GM23338 (cell line): ENCODE measurements at regions not wholly inside any gene's neighbourhood (a gene's known extent, or its start where the extent isn't known, plus 50 kb on each side); places are given as distances from the start of the nearest gene placed in this dataset.

Source experiments
- ATAC-seq: fragments of 200-7000 bp; cut with Tn5 transposase; 3 replicates; pipeline ENCODE4 v1.9.1; 2020
- DNase-seq: peaks from one replicate; pipeline ENCODE4 v3.0.0-alpha.2; 2015; ENCODE audit warnings: low spot score
- H2AFZ ChIP-seq: fragments of 200-600 bp; sonication (generic); 2 replicates; pipeline ENCODE4 v1.8.0; 2016; ENCODE audit warnings: antibody characterized with exemption, mild to moderate bottlenecking, moderate library complexity
- H3F3A ChIP-seq: fragments of 200-600 bp; sonication (generic); replicated peaks from 2 replicates; pipeline ENCODE4 v1.8.0; 2017; ENCODE audit warnings: antibody characterized with exemption, mixed run types, low read depth
- H3K27ac ChIP-seq: fragments of 200-600 bp; sonication (generic); 2 replicates; pipeline ENCODE4 v1.6.1; 2016; ENCODE audit warnings: low read depth
- H3K27me3 ChIP-seq: fragments of 200-600 bp; sonication (generic); 2 replicates; pipeline ENCODE4 v1.8.0; 2016; ENCODE audit warnings: mild to moderate bottlenecking, mixed run types, moderate library complexity; ENCODE audit not compliant: insufficient read depth
- H3K36me3 ChIP-seq: fragments of 200-600 bp; sonication (generic); 2 replicates; pipeline ENCODE4 v1.8.0; 2016; ENCODE audit warnings: mild to moderate bottlenecking; ENCODE audit not compliant: insufficient read depth
- H3K4me1 ChIP-seq: fragments of 200-600 bp; sonication (generic); 2 replicates; pipeline ENCODE4 v1.8.0; 2016; ENCODE audit warnings: mild to moderate bottlenecking, moderate library complexity; ENCODE audit not compliant: insufficient read depth
- H3K4me2 ChIP-seq: fragments of 200-600 bp; sonication (generic); 2 replicates; pipeline ENCODE4 v1.7.1; 2017; ENCODE audit warnings: mixed run types
- H3K4me3 ChIP-seq: fragments of 200-600 bp; sonication (generic); 2 replicates; pipeline ENCODE4 v1.6.1; 2016; ENCODE audit warnings: mixed run types
- H3K79me2 ChIP-seq: fragments of 200-600 bp; sonication (generic); replicated peaks from 2 replicates; pipeline ENCODE4 v1.8.0; 2017; ENCODE audit warnings: mild to moderate bottlenecking; ENCODE audit not compliant: insufficient read depth
- H3K9me2 ChIP-seq: fragments of 200-600 bp; sonication (generic); 2 replicates; pipeline ENCODE4 v1.8.0; 2017; ENCODE audit not compliant: insufficient read depth
- H4K20me1 ChIP-seq: fragments of 200-600 bp; sonication (generic); replicated peaks from 2 replicates; pipeline ENCODE4 v1.8.0; 2017; ENCODE audit warnings: mild to moderate bottlenecking; ENCODE audit not compliant: insufficient read depth
- H3K27ac Mint-ChIP-seq: 2 replicates; pipeline ENCODE4 v1.8.0; 2020; ENCODE audit warnings: inconsistent platforms, mild to moderate bottlenecking, moderate library complexity, mixed read lengths
- H3K27me3 Mint-ChIP-seq: 3 replicates; pipeline ENCODE4 v1.8.0; 2022; ENCODE audit warnings: low read depth, mild to moderate bottlenecking, moderate library complexity, mixed read lengths, inconsistent platforms; ENCODE audit not compliant: insufficient read depth, poor library complexity
- H3K36me3 Mint-ChIP-seq: 3 replicates; pipeline ENCODE4 v1.8.0; 2021; ENCODE audit warnings: low read depth, mild to moderate bottlenecking, inconsistent platforms, moderate library complexity, mixed read lengths
- H3K4me1 Mint-ChIP-seq: 3 replicates; pipeline ENCODE4 v1.8.0; 2020; ENCODE audit warnings: mild to moderate bottlenecking, inconsistent platforms, mixed read lengths
- H3K4me3 Mint-ChIP-seq: 3 replicates; pipeline ENCODE4 v1.8.0; 2021; ENCODE audit warnings: moderate library complexity, mild to moderate bottlenecking, inconsistent platforms, mixed read lengths
- H3K9me3 Mint-ChIP-seq: 3 replicates; pipeline ENCODE4 v1.8.0; 2020; ENCODE audit warnings: moderate library complexity, mild to moderate bottlenecking, inconsistent platforms, mixed read lengths
- CREB1 ChIP-seq: fragments of 250-450 bp; sonication (Bioruptor Pico); IDR thresholded peaks from 2 replicates; pipeline ENCODE4 v1.5.0; 2020; ENCODE audit warnings: low read depth, mild to moderate bottlenecking, moderate library complexity
- CTCF ChIP-seq, 2 experiments: fragments of 200-600 bp in 1 of 2; sonication (generic) in 1 of 2; conservative IDR thresholded peaks; 2 replicates each; pipeline versions ENCODE4 v1.5.1 to v1.6.1; 2016 to 2017; ENCODE audit warnings: antibody characterized with exemption in 2 of 2, low read depth in 2 of 2, mild to moderate bottlenecking in 2 of 2, moderate library complexity in 1 of 2
- EZH2 ChIP-seq: fragments of 200-600 bp; sonication (generic); IDR thresholded peaks from one replicate; pipeline ENCODE4 v1.8.0; 2017; ENCODE audit warnings: antibody characterized with exemption, mild to moderate bottlenecking, low read depth; ENCODE audit not compliant: unreplicated experiment
- EZH2phosphoT487 ChIP-seq: fragments of 200-600 bp; sonication (generic); IDR thresholded peaks from one replicate; pipeline ENCODE4 v1.8.1; 2018; ENCODE audit warnings: antibody characterized with exemption; ENCODE audit not compliant: unreplicated experiment
- JUNB ChIP-seq: IDR thresholded peaks from one replicate; pipeline ENCODE4 v1.6.1; 2016; ENCODE audit warnings: antibody characterized with exemption; ENCODE audit not compliant: unreplicated experiment
- NANOG ChIP-seq: IDR thresholded peaks from 2 replicates; pipeline ENCODE4 v1.6.1; 2016; ENCODE audit warnings: antibody characterized with exemption, borderline replicate concordance
- POLR2AphosphoS5 ChIP-seq: IDR thresholded peaks from 2 replicates; pipeline ENCODE4 v1.6.1; 2016; ENCODE audit warnings: antibody characterized with exemption, low read depth
- STAT1 ChIP-seq: IDR thresholded peaks from one replicate; pipeline ENCODE4 v1.6.1; 2016; ENCODE audit warnings: antibody characterized with exemption; ENCODE audit not compliant: unreplicated experiment
- ZNF114 ChIP-seq: fragments of 250-450 bp; sonication (Bioruptor Pico); IDR thresholded peaks from 2 replicates; pipeline ENCODE4 v1.5.0; 2020; ENCODE audit warnings: mild to moderate bottlenecking, moderate library complexity
- ZNF331 ChIP-seq: fragments of 250-450 bp; sonication (Bioruptor Pico); IDR thresholded peaks from 2 replicates; pipeline ENCODE4 v1.5.0; 2020; ENCODE audit warnings: low read depth, mild to moderate bottlenecking, moderate library complexity
- ZNF462 ChIP-seq: fragments of 250-450 bp; sonication (Bioruptor Pico); IDR thresholded peaks from 2 replicates; pipeline ENCODE4 v1.5.0; 2020; ENCODE audit warnings: mild to moderate bottlenecking, moderate library complexity
- TF ChIP-seq, protein P1 (sequence below): IDR thresholded peaks from one replicate; pipeline ENCODE4 v1.6.1; 2018; ENCODE audit warnings: antibody characterized with exemption; ENCODE audit not compliant: unreplicated experiment
- TF ChIP-seq, protein P2 (sequence below): IDR thresholded peaks from 2 replicates; pipeline ENCODE4 v1.6.1; 2016; ENCODE audit warnings: antibody characterized with exemption

DNA sequence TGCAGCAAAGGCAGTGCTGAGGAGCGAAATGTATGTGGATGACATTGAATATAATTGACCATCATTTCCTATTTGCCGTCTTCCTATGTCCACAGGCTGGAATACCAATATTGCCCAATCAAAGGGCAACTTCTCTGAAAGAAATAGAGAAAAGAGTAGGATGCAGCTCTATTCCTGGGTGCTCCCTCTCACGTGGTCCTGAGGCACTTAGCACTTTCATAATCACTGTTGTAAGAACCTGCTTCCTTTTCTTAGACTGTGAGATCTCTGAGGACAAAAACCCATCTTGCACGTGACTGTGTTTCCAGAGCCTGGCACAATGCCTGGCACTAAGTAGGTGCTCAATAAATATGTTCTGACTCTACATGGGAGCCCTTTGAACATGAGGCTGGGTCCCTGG lies 122.7 kb upstream of the CPM start:
- DNase-seq, result no peak

More for the DNA sequence above, 122.7 kb upstream of the CPM start:
- TF ChIP-seq JUNB (no peak), CREB1 (CRISPR knock-in tag) (no peak), STAT1 (no peak), EZH2 (no peak), EZH2phosphoT487 (no peak), POLR2AphosphoS5 (no peak), ZNF114 (CRISPR knock-in tag) (no peak), CTCF (conservative IDR thresholded peaks at IDR 0.05; ENCODE audit: low read depth in 2 of 2) (no peak), ZNF462 (CRISPR knock-in tag) (no peak), NANOG (no peak), ZNF331 (no peak)
- TF ChIP-seq, protein P1, sequence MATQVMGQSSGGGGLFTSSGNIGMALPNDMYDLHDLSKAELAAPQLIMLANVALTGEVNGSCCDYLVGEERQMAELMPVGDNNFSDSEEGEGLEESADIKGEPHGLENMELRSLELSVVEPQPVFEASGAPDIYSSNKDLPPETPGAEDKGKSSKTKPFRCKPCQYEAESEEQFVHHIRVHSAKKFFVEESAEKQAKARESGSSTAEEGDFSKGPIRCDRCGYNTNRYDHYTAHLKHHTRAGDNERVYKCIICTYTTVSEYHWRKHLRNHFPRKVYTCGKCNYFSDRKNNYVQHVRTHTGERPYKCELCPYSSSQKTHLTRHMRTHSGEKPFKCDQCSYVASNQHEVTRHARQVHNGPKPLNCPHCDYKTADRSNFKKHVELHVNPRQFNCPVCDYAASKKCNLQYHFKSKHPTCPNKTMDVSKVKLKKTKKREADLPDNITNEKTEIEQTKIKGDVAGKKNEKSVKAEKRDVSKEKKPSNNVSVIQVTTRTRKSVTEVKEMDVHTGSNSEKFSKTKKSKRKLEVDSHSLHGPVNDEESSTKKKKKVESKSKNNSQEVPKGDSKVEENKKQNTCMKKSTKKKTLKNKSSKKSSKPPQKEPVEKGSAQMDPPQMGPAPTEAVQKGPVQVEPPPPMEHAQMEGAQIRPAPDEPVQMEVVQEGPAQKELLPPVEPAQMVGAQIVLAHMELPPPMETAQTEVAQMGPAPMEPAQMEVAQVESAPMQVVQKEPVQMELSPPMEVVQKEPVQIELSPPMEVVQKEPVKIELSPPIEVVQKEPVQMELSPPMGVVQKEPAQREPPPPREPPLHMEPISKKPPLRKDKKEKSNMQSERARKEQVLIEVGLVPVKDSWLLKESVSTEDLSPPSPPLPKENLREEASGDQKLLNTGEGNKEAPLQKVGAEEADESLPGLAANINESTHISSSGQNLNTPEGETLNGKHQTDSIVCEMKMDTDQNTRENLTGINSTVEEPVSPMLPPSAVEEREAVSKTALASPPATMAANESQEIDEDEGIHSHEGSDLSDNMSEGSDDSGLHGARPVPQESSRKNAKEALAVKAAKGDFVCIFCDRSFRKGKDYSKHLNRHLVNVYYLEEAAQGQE, result no peak
- TF ChIP-seq, protein P2, sequence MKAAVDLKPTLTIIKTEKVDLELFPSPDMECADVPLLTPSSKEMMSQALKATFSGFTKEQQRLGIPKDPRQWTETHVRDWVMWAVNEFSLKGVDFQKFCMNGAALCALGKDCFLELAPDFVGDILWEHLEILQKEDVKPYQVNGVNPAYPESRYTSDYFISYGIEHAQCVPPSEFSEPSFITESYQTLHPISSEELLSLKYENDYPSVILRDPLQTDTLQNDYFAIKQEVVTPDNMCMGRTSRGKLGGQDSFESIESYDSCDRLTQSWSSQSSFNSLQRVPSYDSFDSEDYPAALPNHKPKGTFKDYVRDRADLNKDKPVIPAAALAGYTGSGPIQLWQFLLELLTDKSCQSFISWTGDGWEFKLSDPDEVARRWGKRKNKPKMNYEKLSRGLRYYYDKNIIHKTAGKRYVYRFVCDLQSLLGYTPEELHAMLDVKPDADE, result no peak
- Mint-ChIP-seq H3K27ac (no peak overlapping the region), H3K36me3 (no peaks in the 10 kb centered on the region), H3K9me3 (peaks cover 3% of the 10 kb centered on the region; the same call in 1 of the 3 replicates), H3K4me3 (no peak overlapping the region), H3K4me1 (peaks cover 20% of the 10 kb centered on the region), H3K27me3 (peaks cover 3% of the 10 kb centered on the region)
- Histone ChIP-seq H3K27ac (no peak overlapping the region), H3K79me2 (no peaks in the 10 kb centered on the region), H3K36me3 (no peaks in the 10 kb centered on the region), H3K9me2 (peaks cover 6% of the 10 kb centered on the region; the same call in 1 of the 2 replicates), H3K27me3 (no peaks in the 10 kb centered on the region), H3K4me3 (no peak overlapping the region), H4K20me1 (no peaks in the 10 kb centered on the region), H2AFZ (no peak overlapping the region), H3K4me1 (peaks cover 16% of the 10 kb centered on the region), H3F3A (no peaks in the 10 kb centered on the region), H3K4me2 (no peak overlapping the region)
- no peak for ATAC-seq
